Esophagus squamous epithelium (tissue), 5 donors: ENCODE measurements at regions not wholly inside any gene's neighbourhood (a gene's known extent, or its start where the extent isn't known, plus 50 kb on each side); places are given as distances from the start of the nearest gene placed in this dataset.
A peak's percentile ranks its signal among the peaks of the same experiment; 100 is the strongest.

Experiments used
- DNase-seq: peaks from one replicate; lab custom pipeline; 2025; lab: John Stamatoyannopoulos, UW
- H3K27ac ChIP-seq, 4 donors: fragments of 200-600 bp; sonication (generic); one replicate each; pipeline ENCODE4 v1.5.1; 2016 to 2019; ENCODE audit warnings: mild to moderate bottlenecking in 1 of 4
- H3K27me3 ChIP-seq, 4 donors: fragments of 200-600 bp; sonication (generic); 1 replicate in 3 of 4; 2 replicates in 1 of 4; pipeline versions ENCODE4 v1.5.1 to v1.6.0; 2017 to 2021; ENCODE audit warnings: antibody characterized with exemption in 1 of 4
- H3K36me3 ChIP-seq, 3 donors: fragments of 200-600 bp; sonication (generic); one replicate each; pipeline ENCODE4 v1.5.1; 2016 to 2019
- H3K4me1 ChIP-seq, 3 donors: fragments of 200-600 bp; sonication (generic); one replicate each; pipeline ENCODE4 v1.5.1; 2017 to 2019
- H3K4me3 ChIP-seq, 4 donors: fragments of 200-600 bp; sonication (generic); 1 replicate in 3 of 4; 2 replicates in 1 of 4; pipeline ENCODE4 v1.5.1; 2016 to 2019; ENCODE audit warnings: mild to moderate bottlenecking in 2 of 4, moderate library complexity in 1 of 4
- H3K9me3 ChIP-seq, 3 donors: fragments of 200-600 bp; sonication (generic); one replicate each; pipeline ENCODE4 v1.5.1; 2016 to 2019
- POLR2A ChIP-seq, 4 donors: fragments of 450-650 bp; IDR thresholded peaks; one replicate each; pipeline ENCODE4 v1.6.1; 2017; ENCODE audit warnings: antibody characterized with exemption in 4 of 4, mild to moderate bottlenecking in 4 of 4, moderate library complexity in 3 of 4
- WGBS, 2 donors: methylation state at CpG; one replicate each; pipeline ENCODE4 v1.1.5; 2018; 5-methylcytosine and 5-hydroxymethylcytosine counted together
- intact Hi-C: fragments of 100-400 bp; cut with DNase I; formaldehyde crosslinking; loops from one replicate; pipeline ENCODE4 v1.15.0; 2022
- TF ChIP-seq, protein P1 (sequence below), 6 experiments: fragments of 450-650 bp in 4 of 6; fragments of 200-600 bp in 2 of 6; sonication (generic) in 2 of 6; IDR thresholded peaks; one replicate each; pipeline ENCODE4 v1.5.1; 2016 to 2019; ENCODE audit warnings: antibody characterized with exemption in 6 of 6, mild to moderate bottlenecking in 4 of 6, moderate library complexity in 4 of 6
- donor health status: DM: yes; HTN: yes; CAD: no.

DNA sequence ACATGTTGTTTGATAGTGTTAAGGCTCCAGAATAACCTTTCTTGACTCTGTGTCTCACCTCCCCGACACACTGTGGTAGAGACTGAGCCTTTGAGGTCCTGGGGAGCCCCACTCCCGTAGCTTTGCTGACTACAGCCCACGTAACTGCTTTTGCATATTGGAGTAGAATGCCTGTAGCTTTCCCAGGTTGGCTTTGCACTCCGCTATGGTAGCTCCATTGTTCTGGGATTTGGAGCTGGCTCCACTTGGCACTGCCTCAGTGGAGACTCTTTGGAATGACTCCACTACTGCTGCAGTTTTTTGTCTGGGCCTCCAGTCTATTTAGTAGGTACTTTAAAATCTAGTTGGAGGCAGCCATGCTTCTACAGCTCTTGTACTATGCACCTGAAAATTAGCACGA lies 56.2 kb upstream of the ANXA1 start:
- H3K9me3 ChIP-seq: no peaks in the 10 kb centered on the region
- TF ChIP-seq POLR2A (IDR thresholded peaks at IDR 0.05): no peak
- TF ChIP-seq, protein P1, sequence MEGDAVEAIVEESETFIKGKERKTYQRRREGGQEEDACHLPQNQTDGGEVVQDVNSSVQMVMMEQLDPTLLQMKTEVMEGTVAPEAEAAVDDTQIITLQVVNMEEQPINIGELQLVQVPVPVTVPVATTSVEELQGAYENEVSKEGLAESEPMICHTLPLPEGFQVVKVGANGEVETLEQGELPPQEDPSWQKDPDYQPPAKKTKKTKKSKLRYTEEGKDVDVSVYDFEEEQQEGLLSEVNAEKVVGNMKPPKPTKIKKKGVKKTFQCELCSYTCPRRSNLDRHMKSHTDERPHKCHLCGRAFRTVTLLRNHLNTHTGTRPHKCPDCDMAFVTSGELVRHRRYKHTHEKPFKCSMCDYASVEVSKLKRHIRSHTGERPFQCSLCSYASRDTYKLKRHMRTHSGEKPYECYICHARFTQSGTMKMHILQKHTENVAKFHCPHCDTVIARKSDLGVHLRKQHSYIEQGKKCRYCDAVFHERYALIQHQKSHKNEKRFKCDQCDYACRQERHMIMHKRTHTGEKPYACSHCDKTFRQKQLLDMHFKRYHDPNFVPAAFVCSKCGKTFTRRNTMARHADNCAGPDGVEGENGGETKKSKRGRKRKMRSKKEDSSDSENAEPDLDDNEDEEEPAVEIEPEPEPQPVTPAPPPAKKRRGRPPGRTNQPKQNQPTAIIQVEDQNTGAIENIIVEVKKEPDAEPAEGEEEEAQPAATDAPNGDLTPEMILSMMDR (IDR thresholded peaks at IDR 0.05): no peak
- no peaks in the 10 kb centered on the region for H3K27me3 ChIP-seq
- no peaks in the 10 kb centered on the region for H3K36me3 ChIP-seq
- intact Hi-C loops: loop anchor here (5.0 kb wide), 1 partner anchor 92 kb away; no protein-coding TSS in a partner anchor
- H3K27ac ChIP-seq: no peak overlapping the region
- 75 to 79% methylated on average over 3 to 5 of the region's 5 CpGs for WGBS, 2 donors
- no peak overlapping the region for H3K4me3 ChIP-seq
- no peak for DNase-seq
- H3K4me1 ChIP-seq: peaks cover 0 to 8% (median 6%) of the 10 kb centered on the region in 3 donors

DNA sequence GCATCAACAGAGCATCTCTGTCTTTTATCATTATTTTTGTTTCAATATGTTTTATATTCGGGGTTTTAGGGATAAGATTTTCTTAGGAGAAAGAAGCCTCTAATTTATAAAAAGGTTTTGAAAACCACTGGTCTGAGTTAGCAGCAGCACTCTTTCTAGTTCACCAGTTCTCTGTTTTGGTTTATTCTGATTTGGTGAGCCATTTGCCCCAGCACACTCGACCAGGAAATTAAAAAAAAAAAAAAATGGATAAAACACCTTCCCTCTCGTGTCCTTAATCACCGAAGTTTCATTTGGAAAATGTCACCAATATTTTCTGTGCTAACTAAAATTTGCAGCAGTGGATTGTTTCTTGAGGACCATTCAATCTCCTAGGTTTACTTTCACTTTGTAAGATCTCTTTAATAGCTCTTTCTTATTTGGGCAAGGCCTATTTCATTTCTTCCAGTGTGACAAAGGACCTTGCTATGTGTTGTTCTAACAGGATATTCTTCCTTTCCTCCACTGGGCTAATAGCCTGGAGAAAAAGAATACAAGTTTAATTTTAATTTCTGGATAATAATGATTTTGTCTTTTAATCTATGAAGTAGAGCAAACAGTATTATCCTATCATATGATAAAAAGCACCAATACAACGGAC lies 57.8 kb upstream of the ANXA1 start:
- peak overlapping the region in 1 of 4 donors; percentile 27 for H3K27ac ChIP-seq
- no peaks in the 10 kb centered on the region for H3K9me3 ChIP-seq
- WGBS, 2 donors: 69 to 70% methylated on average over 5 of the region's 5 CpGs
- peaks cover 0 to 8% (median 6%) of the 10 kb centered on the region in 3 donors for H3K4me1 ChIP-seq
- no peak for DNase-seq
- intact Hi-C loops: no loop called here
- H3K36me3 ChIP-seq: no peaks in the 10 kb centered on the region
- peak overlapping the region in 1 of 4 donors; percentile 27 for H3K4me3 ChIP-seq
- TF ChIP-seq, protein P1 (IDR thresholded peaks at IDR 0.05): no peak
- TF ChIP-seq POLR2A (IDR thresholded peaks at IDR 0.05): no peak
- H3K27me3 ChIP-seq: no peaks in the 10 kb centered on the region

DNA sequence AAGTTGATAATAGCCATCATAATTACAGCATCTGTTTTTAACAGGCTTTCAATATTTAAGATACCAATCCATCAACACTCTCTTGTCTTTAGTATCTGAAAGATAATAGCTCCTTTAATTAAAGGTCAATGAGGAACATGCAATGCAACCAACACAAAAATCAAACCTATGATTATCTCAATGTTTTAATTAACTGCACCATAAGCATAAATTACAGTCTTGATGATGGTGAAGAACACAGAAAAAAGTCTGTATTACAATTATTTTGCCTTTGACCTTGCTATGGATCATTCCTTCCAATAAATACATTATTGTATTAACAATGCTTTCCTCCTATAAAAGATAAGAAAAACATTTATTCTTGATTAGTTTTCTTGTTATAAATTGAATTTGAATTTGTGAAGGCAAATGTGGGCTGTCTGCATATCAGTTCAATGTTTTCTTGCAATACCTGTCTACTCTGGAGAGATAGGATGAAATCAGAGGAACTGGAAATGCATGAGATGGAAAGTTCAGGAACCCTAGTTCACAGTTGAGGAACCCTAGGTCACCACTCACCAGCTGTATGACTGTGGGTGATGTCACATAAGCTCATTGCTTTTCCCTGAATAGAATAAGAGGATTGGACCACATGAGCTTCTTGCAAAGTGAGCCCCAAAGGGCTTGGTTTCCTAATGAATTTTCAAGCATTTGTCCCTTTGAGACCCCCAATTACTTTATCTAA lies 58.5 kb upstream of the ANXA1 start:
- Histone ChIP-seq H3K27me3 (no peaks in the 10 kb centered on the region), H3K27ac (peak overlapping the region in 1 of 4 donors; percentile 27), H3K36me3 (no peaks in the 10 kb centered on the region), H3K4me1 (peaks cover 0 to 8% (median 6%) of the 10 kb centered on the region in 3 donors), H3K9me3 (no peaks in the 10 kb centered on the region), H3K4me3 (no peak overlapping the region)
- TF ChIP-seq, protein P1 (IDR thresholded peaks at IDR 0.05): no peak
- TF ChIP-seq POLR2A (IDR thresholded peaks at IDR 0.05): no peak
- intact Hi-C loops: no loop called here
- DNase-seq: no peak

DNA sequence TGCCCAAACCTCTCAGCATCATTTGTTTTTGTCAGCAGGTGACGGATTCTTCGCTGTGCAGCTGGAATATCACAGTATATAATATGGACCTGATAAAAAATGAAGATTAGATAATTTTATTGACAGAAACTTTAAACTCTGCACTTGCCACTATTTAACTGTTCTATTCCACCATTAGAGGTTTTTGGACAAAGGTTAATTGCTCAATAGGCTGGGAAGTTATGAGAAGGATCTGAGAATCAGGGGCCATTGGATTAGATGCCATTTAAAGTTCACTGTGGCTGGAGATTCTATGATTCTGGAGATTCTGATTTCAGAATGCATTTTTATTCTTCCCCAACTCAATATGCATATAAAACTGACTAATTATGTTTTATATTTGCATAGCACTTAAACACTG lies 59.8 kb upstream of the ANXA1 start:
- H3K4me1 ChIP-seq: peaks cover 0 to 8% (median 6%) of the 10 kb centered on the region in 3 donors
- WGBS, 2 donors: 86 to 89% methylated on average over 2 of the region's 2 CpGs

More for the DNA sequence above, 59.8 kb upstream of the ANXA1 start:
- intact Hi-C loops: no loop called here
- no peak for DNase-seq
- Histone ChIP-seq H3K27ac (no peak overlapping the region), H3K9me3 (no peaks in the 10 kb centered on the region), H3K4me3 (no peak overlapping the region), H3K27me3 (no peaks in the 10 kb centered on the region), H3K36me3 (no peaks in the 10 kb centered on the region)
- no peak for TF ChIP-seq POLR2A (IDR thresholded peaks at IDR 0.05)
- TF ChIP-seq, protein P1 (IDR thresholded peaks at IDR 0.05): no peak
